Neural progenitor cell (in vitro differentiated cells): ENCODE measurements at regions not wholly inside any gene's neighbourhood (a gene's known extent, or its start where the extent isn't known, plus 50 kb on each side); places are given as distances from the start of the nearest gene placed in this dataset.

Experiments used
- DNase-seq: peaks from one replicate; pipeline ENCODE4 v3.0.0-alpha.2; 2016; ENCODE audit warnings: low spot score
- H2AFZ ChIP-seq: fragments of 200-600 bp; sonication (generic); replicated peaks from 2 replicates; pipeline ENCODE4 v1.6.1; 2016; ENCODE audit warnings: antibody characterized with exemption
- H3F3A ChIP-seq: fragments of 200-600 bp; sonication (generic); 2 replicates; pipeline ENCODE4 v1.6.1; 2016; ENCODE audit warnings: antibody characterized with exemption, low read depth
- H3K27ac ChIP-seq: fragments of 200-600 bp; sonication (generic); 2 replicates; pipeline ENCODE4 v1.5.1; 2016; ENCODE audit warnings: mild to moderate bottlenecking
- H3K27me3 ChIP-seq: fragments of 200-600 bp; sonication (generic); 2 replicates; pipeline ENCODE4 v1.6.1; 2016; ENCODE audit warnings: mild to moderate bottlenecking, moderate library complexity
- H3K36me3 ChIP-seq: fragments of 200-600 bp; sonication (generic); 2 replicates; pipeline ENCODE4 v1.5.1; 2016
- H3K4me1 ChIP-seq: fragments of 200-600 bp; sonication (generic); 2 replicates; pipeline ENCODE4 v1.6.1; 2016; ENCODE audit warnings: mixed run types
- H3K4me2 ChIP-seq: fragments of 200-600 bp; sonication (generic); 2 replicates; pipeline ENCODE4 v1.6.1; 2016
- H3K4me3 ChIP-seq: fragments of 200-600 bp; sonication (generic); 2 replicates; pipeline ENCODE4 v1.5.1; 2016
- H3K79me2 ChIP-seq: fragments of 200-600 bp; sonication (generic); 2 replicates; pipeline ENCODE4 v1.6.1; 2016; ENCODE audit warnings: low read depth
- H3K9ac ChIP-seq: fragments of 200-600 bp; sonication (generic); 2 replicates; pipeline ENCODE4 v1.6.1; 2016
- H3K9me3 ChIP-seq: fragments of 200-600 bp; sonication (generic); 2 replicates; pipeline ENCODE4 v1.5.1; 2016; ENCODE audit warnings: low read depth
- H4K20me1 ChIP-seq: fragments of 200-600 bp; sonication (generic); 2 replicates; pipeline ENCODE4 v1.6.1; 2016; ENCODE audit warnings: low read depth
- H3K27ac Mint-ChIP-seq: 3 replicates; pipeline ENCODE4 v1.8.0; 2021; ENCODE audit warnings: mixed read lengths
- H3K27me3 Mint-ChIP-seq: 2 replicates; pipeline ENCODE4 v1.8.0; 2022; ENCODE audit warnings: low read depth, mild to moderate bottlenecking, inconsistent platforms, moderate library complexity, mixed read lengths; ENCODE audit not compliant: insufficient read depth
- H3K36me3 Mint-ChIP-seq: 3 replicates; pipeline ENCODE4 v1.8.0; 2021; ENCODE audit warnings: mixed read lengths
- H3K4me1 Mint-ChIP-seq: 3 replicates; pipeline ENCODE4 v1.8.0; 2021; ENCODE audit warnings: mixed read lengths
- H3K4me3 Mint-ChIP-seq: 3 replicates; pipeline ENCODE4 v1.8.0; 2021; ENCODE audit warnings: mild to moderate bottlenecking, moderate library complexity, mixed read lengths
- H3K9me3 Mint-ChIP-seq: 3 replicates; pipeline ENCODE4 v1.8.0; 2020; ENCODE audit warnings: mixed read lengths
- EZH2 ChIP-seq: fragments of 200-600 bp; sonication (generic); IDR thresholded peaks from 2 replicates; pipeline ENCODE4 v1.6.1; 2017; ENCODE audit warnings: antibody characterized with exemption, mild to moderate bottlenecking, moderate library complexity
- EZH2phosphoT487 ChIP-seq: fragments of 200-600 bp; sonication (generic); IDR thresholded peaks from 2 replicates; pipeline ENCODE4 v1.6.1; 2017; ENCODE audit warnings: antibody characterized with exemption
- TF ChIP-seq, protein P1 (sequence below): fragments of 200-600 bp; sonication (generic); IDR thresholded peaks from 2 replicates; pipeline ENCODE4 v1.5.1; 2017; ENCODE audit warnings: antibody characterized with exemption, mild to moderate bottlenecking

GRCh38 chr20:58040447-58041290, 187.8 kb downstream of the ANKRD60 start:
- Mint-ChIP-seq H3K36me3 (no peaks in the 10 kb centered on the region), H3K4me3 (no peak overlapping the region), H3K9me3 (no peaks in the 10 kb centered on the region), H3K4me1 (peaks cover 35% of the 10 kb centered on the region), H3K27ac (no peak overlapping the region), H3K27me3 (peaks cover 14% of the 10 kb centered on the region)
- Histone ChIP-seq H3F3A (no peaks in the 10 kb centered on the region), H3K9me3 (no peaks in the 10 kb centered on the region), H3K27me3 (no peaks in the 10 kb centered on the region), H2AFZ (no peak overlapping the region), H4K20me1 (no peaks in the 10 kb centered on the region), H3K9ac (no peak overlapping the region), H3K79me2 (no peaks in the 10 kb centered on the region), H3K36me3 (no peaks in the 10 kb centered on the region), H3K27ac (no peak overlapping the region), H3K4me1 (peaks cover 12% of the 10 kb centered on the region), H3K4me2 (peak overlapping the region; percentile 27), H3K4me3 (no peak overlapping the region)
- no peak for TF ChIP-seq EZH2phosphoT487
- TF ChIP-seq EZH2, result no peak
- TF ChIP-seq, protein P1, sequence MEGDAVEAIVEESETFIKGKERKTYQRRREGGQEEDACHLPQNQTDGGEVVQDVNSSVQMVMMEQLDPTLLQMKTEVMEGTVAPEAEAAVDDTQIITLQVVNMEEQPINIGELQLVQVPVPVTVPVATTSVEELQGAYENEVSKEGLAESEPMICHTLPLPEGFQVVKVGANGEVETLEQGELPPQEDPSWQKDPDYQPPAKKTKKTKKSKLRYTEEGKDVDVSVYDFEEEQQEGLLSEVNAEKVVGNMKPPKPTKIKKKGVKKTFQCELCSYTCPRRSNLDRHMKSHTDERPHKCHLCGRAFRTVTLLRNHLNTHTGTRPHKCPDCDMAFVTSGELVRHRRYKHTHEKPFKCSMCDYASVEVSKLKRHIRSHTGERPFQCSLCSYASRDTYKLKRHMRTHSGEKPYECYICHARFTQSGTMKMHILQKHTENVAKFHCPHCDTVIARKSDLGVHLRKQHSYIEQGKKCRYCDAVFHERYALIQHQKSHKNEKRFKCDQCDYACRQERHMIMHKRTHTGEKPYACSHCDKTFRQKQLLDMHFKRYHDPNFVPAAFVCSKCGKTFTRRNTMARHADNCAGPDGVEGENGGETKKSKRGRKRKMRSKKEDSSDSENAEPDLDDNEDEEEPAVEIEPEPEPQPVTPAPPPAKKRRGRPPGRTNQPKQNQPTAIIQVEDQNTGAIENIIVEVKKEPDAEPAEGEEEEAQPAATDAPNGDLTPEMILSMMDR, result no peak
- DNase-seq, result peak; percentile 75

DNA sequence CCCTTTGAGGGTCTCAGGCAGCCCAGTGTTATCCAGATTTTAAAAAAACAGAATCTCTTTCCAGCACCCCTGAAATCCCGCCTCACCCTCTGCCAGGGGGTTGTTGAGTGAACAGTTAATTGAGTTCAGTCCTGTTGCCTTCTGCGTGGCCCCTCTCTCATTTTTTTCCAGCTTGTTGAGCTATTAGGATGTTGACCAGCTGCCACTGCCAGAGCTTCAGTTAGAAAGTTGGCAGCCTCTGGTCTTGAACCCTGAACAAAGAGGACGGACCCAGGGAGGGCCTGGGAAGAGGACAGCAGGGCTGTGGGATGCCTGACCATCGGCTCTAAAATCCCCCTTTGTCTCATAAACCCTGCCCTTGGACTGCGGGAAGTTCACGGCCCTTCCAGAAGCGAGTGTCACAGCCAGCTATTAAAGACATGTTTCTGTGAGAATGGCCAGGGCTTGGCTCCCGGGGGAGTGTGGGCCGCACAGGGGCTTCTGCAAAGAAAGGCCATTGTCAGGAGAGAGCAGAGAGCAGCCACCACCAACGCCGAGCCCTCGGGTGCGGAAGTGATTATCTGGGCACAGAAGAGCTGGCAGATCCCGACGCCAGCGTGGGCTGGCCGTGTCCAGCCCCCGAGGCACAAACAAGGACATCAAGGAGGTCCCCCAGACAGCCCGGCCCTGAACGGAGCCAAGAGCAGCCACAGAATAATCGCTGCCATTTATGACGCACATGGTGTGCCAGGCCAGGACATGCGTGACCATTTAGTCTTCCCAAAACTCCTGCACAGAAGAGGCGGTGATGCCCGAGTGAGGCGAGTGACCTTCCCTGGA, 189.0 kb downstream of the ANKRD60 start:
- Mint-ChIP-seq H3K4me1 (peaks cover 35% of the 10 kb centered on the region), H3K4me3 (no peak overlapping the region), H3K27ac (peak overlapping the region; percentile 27), H3K36me3 (no peaks in the 10 kb centered on the region), H3K9me3 (no peaks in the 10 kb centered on the region), H3K27me3 (peaks cover 14% of the 10 kb centered on the region)
- Histone ChIP-seq H2AFZ (no peak overlapping the region), H3K4me1 (peaks cover 12% of the 10 kb centered on the region), H3K4me2 (no peak overlapping the region), H3K9me3 (no peaks in the 10 kb centered on the region), H3K36me3 (no peaks in the 10 kb centered on the region), H4K20me1 (no peaks in the 10 kb centered on the region), H3K4me3 (no peak overlapping the region), H3K27ac (no peak overlapping the region), H3K27me3 (no peaks in the 10 kb centered on the region), H3F3A (no peaks in the 10 kb centered on the region), H3K79me2 (no peaks in the 10 kb centered on the region), H3K9ac (no peak overlapping the region)
- no peak for DNase-seq
- TF ChIP-seq EZH2phosphoT487 (no peak), EZH2 (no peak)
- TF ChIP-seq, protein P1, result no peak

GRCh38 chr20:58038123-58038654, 190.3 kb downstream of the ANKRD60 start:
- DNase-seq, result no peak
- Histone ChIP-seq H3K79me2 (no peaks in the 10 kb centered on the region), H3K4me1 (peaks cover 6% of the 10 kb centered on the region), H3K4me2 (no peak overlapping the region), H3F3A (no peaks in the 10 kb centered on the region), H3K4me3 (no peak overlapping the region), H4K20me1 (no peaks in the 10 kb centered on the region), H3K9ac (no peak overlapping the region), H3K27me3 (no peaks in the 10 kb centered on the region), H2AFZ (no peak overlapping the region), H3K27ac (no peak overlapping the region), H3K9me3 (no peaks in the 10 kb centered on the region), H3K36me3 (no peaks in the 10 kb centered on the region)
- Mint-ChIP-seq H3K9me3 (no peaks in the 10 kb centered on the region), H3K27ac (no peak overlapping the region), H3K36me3 (no peaks in the 10 kb centered on the region), H3K4me1 (peaks cover 25% of the 10 kb centered on the region), H3K4me3 (no peak overlapping the region), H3K27me3 (peaks cover 16% of the 10 kb centered on the region)
- TF ChIP-seq, protein P1, result no peak
- TF ChIP-seq EZH2 (no peak), EZH2phosphoT487 (no peak)
